Upper lobe of left lung (tissue), 4 donors: ENCODE measurements at regions not wholly inside any gene's neighbourhood (a gene's known extent, or its start where the extent isn't known, plus 50 kb on each side); places are given as distances from the start of the nearest gene placed in this dataset.

Experiments used
- POLR2A ChIP-seq, 4 donors: fragments of 450-650 bp; IDR thresholded peaks; one replicate each; pipeline ENCODE4 v1.5.1; 2016 to 2017; ENCODE audit warnings: antibody characterized with exemption in 4 of 4, mild to moderate bottlenecking in 2 of 4
- POLR2AphosphoS5 ChIP-seq, 2 donors: sonication (generic); formaldehyde crosslinking; IDR thresholded peaks; one replicate each; pipeline ENCODE4 v1.5.1; 2017; ENCODE audit warnings: antibody characterized with exemption in 2 of 2
- TF ChIP-seq, protein P1 (sequence below), 6 experiments: fragments of 450-650 bp in 4 of 6; fragments of 200-600 bp in 2 of 6; sonication (generic) in 2 of 6; IDR thresholded peaks; one replicate each; pipeline ENCODE4 v1.5.1; 2016 to 2019; ENCODE audit warnings: antibody characterized with exemption in 6 of 6

DNA sequence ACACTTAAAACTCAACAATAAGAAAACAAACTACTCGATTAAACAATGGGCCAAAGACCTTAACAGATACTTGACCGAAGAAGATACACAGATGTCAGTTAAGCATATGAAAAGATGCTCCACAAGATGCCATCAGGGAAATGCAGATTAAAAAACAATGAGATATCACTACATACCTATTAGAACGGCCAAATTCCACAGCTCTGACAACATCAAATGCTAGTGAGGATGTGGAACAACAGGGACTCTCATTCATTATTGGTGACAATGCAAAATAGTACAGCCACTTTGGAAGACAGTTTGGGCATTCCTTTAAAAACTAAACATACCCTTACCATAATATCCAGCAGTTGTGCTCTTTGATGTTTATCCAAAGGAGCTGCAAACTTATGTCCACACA is 59.1 kb upstream of the UBE3A start:
- TF ChIP-seq POLR2AphosphoS5 (IDR thresholded peaks at IDR 0.05) (no peak), POLR2A (IDR thresholded peaks at IDR 0.05) (no peak)
- TF ChIP-seq, protein P1, sequence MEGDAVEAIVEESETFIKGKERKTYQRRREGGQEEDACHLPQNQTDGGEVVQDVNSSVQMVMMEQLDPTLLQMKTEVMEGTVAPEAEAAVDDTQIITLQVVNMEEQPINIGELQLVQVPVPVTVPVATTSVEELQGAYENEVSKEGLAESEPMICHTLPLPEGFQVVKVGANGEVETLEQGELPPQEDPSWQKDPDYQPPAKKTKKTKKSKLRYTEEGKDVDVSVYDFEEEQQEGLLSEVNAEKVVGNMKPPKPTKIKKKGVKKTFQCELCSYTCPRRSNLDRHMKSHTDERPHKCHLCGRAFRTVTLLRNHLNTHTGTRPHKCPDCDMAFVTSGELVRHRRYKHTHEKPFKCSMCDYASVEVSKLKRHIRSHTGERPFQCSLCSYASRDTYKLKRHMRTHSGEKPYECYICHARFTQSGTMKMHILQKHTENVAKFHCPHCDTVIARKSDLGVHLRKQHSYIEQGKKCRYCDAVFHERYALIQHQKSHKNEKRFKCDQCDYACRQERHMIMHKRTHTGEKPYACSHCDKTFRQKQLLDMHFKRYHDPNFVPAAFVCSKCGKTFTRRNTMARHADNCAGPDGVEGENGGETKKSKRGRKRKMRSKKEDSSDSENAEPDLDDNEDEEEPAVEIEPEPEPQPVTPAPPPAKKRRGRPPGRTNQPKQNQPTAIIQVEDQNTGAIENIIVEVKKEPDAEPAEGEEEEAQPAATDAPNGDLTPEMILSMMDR (IDR thresholded peaks at IDR 0.05), result no peak
